IMR-90 (cell line): ENCODE measurements at regions not wholly inside any gene's neighbourhood (a gene's known extent, or its start where the extent isn't known, plus 50 kb on each side); places are given as distances from the start of the nearest gene placed in this dataset.

Experiments
- CHD1 ChIP-seq: IDR thresholded peaks from 2 replicates; pipeline ENCODE4 v1.6.1; 2012; ENCODE audit warnings: low read depth, low read length, improper control_type of control experiment
- FOS ChIP-seq: fragments of 150-350 bp; IDR thresholded peaks from 2 replicates; pipeline ENCODE4 v1.6.1; 2016; ENCODE audit warnings: low read depth, low read length
- MAFK ChIP-seq: IDR thresholded peaks from 2 replicates; pipeline ENCODE4 v1.6.1; 2012; ENCODE audit warnings: low read depth, low read length, improper control_type of control experiment
- MAZ ChIP-seq: IDR thresholded peaks from 2 replicates; pipeline ENCODE4 v1.6.1; 2012; ENCODE audit warnings: low read depth, mild to moderate bottlenecking, low read length, improper control_type of control experiment, moderate library complexity, borderline replicate concordance
- MXI1 ChIP-seq: IDR thresholded peaks from 2 replicates; pipeline ENCODE4 v1.6.1; 2012; ENCODE audit warnings: low read depth, mild to moderate bottlenecking, low read length, moderate library complexity, borderline replicate concordance
- POLR2A ChIP-seq: IDR thresholded peaks from 2 replicates; pipeline ENCODE4 v1.6.1; 2012; ENCODE audit warnings: mild to moderate bottlenecking, low read depth, low read length
- RAD21 ChIP-seq: IDR thresholded peaks from 2 replicates; pipeline ENCODE4 v1.6.1; 2012; ENCODE audit warnings: low read length, improper control_type of control experiment
- TF ChIP-seq, protein P1 (sequence below): conservative IDR thresholded peaks from 2 replicates; pipeline ENCODE4 v1.5.1; 2012; ENCODE audit warnings: mild to moderate bottlenecking, low read depth, low read length, improper control_type of control experiment
- TF ChIP-seq, protein P2 (sequence below): fragments of 150-350 bp; IDR thresholded peaks from 2 replicates; pipeline ENCODE4 v1.6.1; 2016; ENCODE audit warnings: low read depth, mild to moderate bottlenecking, low read length, moderate library complexity, borderline replicate concordance
- TF ChIP-seq, protein P3 (sequence below): fragments of 150-350 bp; IDR thresholded peaks from 2 replicates; pipeline ENCODE4 v1.6.1; 2017; ENCODE audit warnings: mild to moderate bottlenecking, antibody characterized with exemption, low read length, low read depth

DNA sequence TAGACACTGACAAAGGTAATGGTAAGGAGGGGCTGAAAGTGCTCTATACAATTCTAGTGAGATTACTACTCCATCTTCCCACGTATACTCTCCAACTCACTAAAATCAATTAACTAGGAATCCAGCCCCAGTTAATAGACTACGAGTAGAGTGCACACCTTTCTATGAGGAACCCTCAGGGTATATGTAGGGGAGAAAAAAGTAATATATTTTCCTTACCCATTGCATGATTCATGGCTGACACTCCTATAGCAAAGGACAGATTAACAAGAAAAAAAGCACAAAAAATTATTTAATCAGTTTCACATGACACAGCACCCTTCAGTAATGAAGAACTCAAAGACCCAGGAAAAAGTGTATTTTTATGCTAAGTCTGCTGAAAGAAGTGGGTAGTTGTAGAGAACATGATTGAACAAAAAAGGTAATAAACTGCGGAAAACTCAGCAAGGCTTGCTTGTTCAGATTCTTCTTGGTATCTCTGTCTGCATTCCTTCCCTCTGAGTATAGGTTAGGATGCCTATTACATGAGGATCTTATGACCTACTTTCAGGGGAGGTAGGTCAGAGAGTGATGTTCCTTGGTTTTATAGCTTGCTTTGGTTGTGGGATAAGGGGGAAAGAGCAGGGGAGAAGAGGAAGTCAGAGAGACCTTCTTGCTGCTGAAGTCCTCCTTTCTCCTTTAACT, 342.0 kb upstream of the DLGAP1 start:
- TF ChIP-seq, protein P1, sequence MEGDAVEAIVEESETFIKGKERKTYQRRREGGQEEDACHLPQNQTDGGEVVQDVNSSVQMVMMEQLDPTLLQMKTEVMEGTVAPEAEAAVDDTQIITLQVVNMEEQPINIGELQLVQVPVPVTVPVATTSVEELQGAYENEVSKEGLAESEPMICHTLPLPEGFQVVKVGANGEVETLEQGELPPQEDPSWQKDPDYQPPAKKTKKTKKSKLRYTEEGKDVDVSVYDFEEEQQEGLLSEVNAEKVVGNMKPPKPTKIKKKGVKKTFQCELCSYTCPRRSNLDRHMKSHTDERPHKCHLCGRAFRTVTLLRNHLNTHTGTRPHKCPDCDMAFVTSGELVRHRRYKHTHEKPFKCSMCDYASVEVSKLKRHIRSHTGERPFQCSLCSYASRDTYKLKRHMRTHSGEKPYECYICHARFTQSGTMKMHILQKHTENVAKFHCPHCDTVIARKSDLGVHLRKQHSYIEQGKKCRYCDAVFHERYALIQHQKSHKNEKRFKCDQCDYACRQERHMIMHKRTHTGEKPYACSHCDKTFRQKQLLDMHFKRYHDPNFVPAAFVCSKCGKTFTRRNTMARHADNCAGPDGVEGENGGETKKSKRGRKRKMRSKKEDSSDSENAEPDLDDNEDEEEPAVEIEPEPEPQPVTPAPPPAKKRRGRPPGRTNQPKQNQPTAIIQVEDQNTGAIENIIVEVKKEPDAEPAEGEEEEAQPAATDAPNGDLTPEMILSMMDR = no peak
- TF ChIP-seq POLR2A (no peak), FOS (no peak), MAFK (no peak), RAD21 (no peak), MAZ (no peak), MXI1 (no peak), CHD1 (no peak)
- TF ChIP-seq, protein P2, sequence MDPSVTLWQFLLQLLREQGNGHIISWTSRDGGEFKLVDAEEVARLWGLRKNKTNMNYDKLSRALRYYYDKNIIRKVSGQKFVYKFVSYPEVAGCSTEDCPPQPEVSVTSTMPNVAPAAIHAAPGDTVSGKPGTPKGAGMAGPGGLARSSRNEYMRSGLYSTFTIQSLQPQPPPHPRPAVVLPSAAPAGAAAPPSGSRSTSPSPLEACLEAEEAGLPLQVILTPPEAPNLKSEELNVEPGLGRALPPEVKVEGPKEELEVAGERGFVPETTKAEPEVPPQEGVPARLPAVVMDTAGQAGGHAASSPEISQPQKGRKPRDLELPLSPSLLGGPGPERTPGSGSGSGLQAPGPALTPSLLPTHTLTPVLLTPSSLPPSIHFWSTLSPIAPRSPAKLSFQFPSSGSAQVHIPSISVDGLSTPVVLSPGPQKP = no peak
- TF ChIP-seq, protein P3, sequence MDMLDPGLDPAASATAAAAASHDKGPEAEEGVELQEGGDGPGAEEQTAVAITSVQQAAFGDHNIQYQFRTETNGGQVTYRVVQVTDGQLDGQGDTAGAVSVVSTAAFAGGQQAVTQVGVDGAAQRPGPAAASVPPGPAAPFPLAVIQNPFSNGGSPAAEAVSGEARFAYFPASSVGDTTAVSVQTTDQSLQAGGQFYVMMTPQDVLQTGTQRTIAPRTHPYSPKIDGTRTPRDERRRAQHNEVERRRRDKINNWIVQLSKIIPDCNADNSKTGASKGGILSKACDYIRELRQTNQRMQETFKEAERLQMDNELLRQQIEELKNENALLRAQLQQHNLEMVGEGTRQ = no peak
